ENCODE measurements at regions not wholly inside any gene's neighbourhood (a gene's known extent, or its start where the extent isn't known, plus 50 kb on each side); places are given as distances from the start of the nearest gene placed in this dataset.

DNA sequence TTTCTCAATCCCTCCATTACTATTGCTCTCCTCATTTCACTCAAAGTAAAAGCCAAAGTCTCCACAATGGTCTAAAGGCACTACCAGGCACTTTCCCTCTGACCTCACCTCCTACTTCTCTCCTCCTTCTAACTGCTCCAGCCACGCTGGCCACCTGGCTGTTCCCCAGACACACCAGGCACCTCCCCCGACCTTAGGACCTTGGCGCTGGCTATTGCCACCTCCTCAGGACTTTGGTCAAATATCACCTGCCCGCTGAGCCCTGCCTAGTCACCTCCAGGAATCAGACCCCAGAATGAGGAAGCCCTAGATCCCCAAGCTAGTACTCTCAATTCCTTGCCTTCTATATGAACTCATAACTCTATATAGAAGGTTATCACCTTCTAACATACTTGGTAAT lies 66.2 kb upstream of the STEAP1B start:
- H3K4me3 ChIP-seq (replicated peaks in 1 of 2; ENCODE audit: low read depth in 1 of 2, low read length in 2 of 2) = no peak overlapping the region
- no peaks in the 10 kb centered on the region for H3K9me3 ChIP-seq (ENCODE audit: control insufficient read depth in 1 of 2, insufficient read depth in 1 of 2, low read depth in 1 of 2, low read length in 2 of 2)
- ChIA-PET CTCF (no interaction called here), RAD21 (ENCODE audit: low non-redundant PET in 1 of 2, low total read pairs in 2 of 2, uncharacterized antibody in 2 of 2, unreplicated experiment in 2 of 2) (no interaction called here), POLR2A (no interaction called here)
- no peaks in the 10 kb centered on the region for H4K20me1 ChIP-seq (ENCODE audit: insufficient read depth)
- no peak overlapping the region for H3K4me2 ChIP-seq (ENCODE audit: low read length)
- no peaks in the 10 kb centered on the region for H3K36me3 ChIP-seq (ENCODE audit: control insufficient read depth in 1 of 2, insufficient read depth in 2 of 2, low read length in 2 of 2)
- no peak overlapping the region for H2AFZ ChIP-seq (ENCODE audit: low read depth, low read length, poor library complexity, severe bottlenecking)
- no peaks in the 10 kb centered on the region for H3K79me2 ChIP-seq (ENCODE audit: insufficient read depth, low read length)
- H3K9ac ChIP-seq (ENCODE audit: low read length) = no peak overlapping the region
- no TSS peak for BruUV-seq (replicated peaks)
- TF ChIP-seq ELF1 (IDR thresholded peaks at IDR 0.05; ENCODE audit: borderline replicate concordance, low read depth) = no peak
- no peak for TF ChIP-seq ZFX (IDR thresholded peaks at IDR 0.05)
- no peak for TF ChIP-seq CTCF (IDR thresholded peaks at IDR 0.05 in 2 of 3, conservative IDR thresholded peaks at IDR 0.05 in 1 of 3; ENCODE audit: borderline replicate concordance in 1 of 3, insufficient read depth in 1 of 3, low read depth in 2 of 3, low read length in 2 of 3)
- TF ChIP-seq POLR2AphosphoS5 (IDR thresholded peaks at IDR 0.05; ENCODE audit: low read depth, low read length) = no peak
- TF ChIP-seq, protein P1, sequence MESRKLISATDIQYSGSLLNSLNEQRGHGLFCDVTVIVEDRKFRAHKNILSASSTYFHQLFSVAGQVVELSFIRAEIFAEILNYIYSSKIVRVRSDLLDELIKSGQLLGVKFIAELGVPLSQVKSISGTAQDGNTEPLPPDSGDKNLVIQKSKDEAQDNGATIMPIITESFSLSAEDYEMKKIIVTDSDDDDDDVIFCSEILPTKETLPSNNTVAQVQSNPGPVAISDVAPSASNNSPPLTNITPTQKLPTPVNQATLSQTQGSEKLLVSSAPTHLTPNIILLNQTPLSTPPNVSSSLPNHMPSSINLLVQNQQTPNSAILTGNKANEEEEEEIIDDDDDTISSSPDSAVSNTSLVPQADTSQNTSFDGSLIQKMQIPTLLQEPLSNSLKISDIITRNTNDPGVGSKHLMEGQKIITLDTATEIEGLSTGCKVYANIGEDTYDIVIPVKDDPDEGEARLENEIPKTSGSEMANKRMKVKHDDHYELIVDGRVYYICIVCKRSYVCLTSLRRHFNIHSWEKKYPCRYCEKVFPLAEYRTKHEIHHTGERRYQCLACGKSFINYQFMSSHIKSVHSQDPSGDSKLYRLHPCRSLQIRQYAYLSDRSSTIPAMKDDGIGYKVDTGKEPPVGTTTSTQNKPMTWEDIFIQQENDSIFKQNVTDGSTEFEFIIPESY (IDR thresholded peaks at IDR 0.05; ENCODE audit: extremely low read depth, insufficient replicate concordance, low read length) = no peak
- no peak for TF ChIP-seq MAX (IDR thresholded peaks at IDR 0.05)
- no peak for TF ChIP-seq SIN3A (IDR thresholded peaks at IDR 0.05; ENCODE audit: low read depth)
- TF ChIP-seq YY1 (IDR thresholded peaks at IDR 0.05; ENCODE audit: extremely low read depth, insufficient replicate concordance, low read depth, low read length) = no peak
- TF ChIP-seq EZH2phosphoT487 (IDR thresholded peaks at IDR 0.05; ENCODE audit: borderline replicate concordance) = no peak
- TF ChIP-seq TCF7L2 (IDR thresholded peaks at IDR 0.05; ENCODE audit: borderline replicate concordance, extremely low read depth, insufficient read depth, insufficient read length) = no peak
- ATAC-seq (no peak), DNase-seq (ENCODE audit: low read depth, low spot score) (no peak)
- H3K27me3 ChIP-seq (ENCODE audit: insufficient read depth, low read length) = no peaks in the 10 kb centered on the region
- intact Hi-C loops (cut with micrococcal nuclease) = no loop called here
- no peaks in the 10 kb centered on the region for H3K4me1 ChIP-seq (ENCODE audit: control insufficient read depth in 1 of 2, insufficient read depth in 2 of 2, low read length in 2 of 2)
- H3K27ac ChIP-seq (ENCODE audit: low read depth, low read length) = no peak overlapping the region
- H3K9me2 ChIP-seq (ENCODE audit: insufficient read depth) = no peaks in the 10 kb centered on the region

All from HCT116 (cell line).